B cell (primary cell): ENCODE measurements at regions not wholly inside any gene's neighbourhood (a gene's known extent, or its start where the extent isn't known, plus 50 kb on each side); places are given as distances from the start of the nearest gene placed in this dataset.

Source experiments
- ATAC-seq: fragments of 200-7000 bp; cut with Tn5 transposase; one replicate; pipeline ENCODE4 v1.10.0; 2021; ENCODE audit warnings: low read depth, mild to moderate bottlenecking, moderate number of reproducible peaks, moderate library complexity
- CTCF ChIA-PET: fragments of 350-600 bp; sonication (Branson Sonifier 250); formaldehyde crosslinking; loops from one replicate; lab custom pipeline; 2021; ENCODE audit warnings: antibody characterized with exemption, inconsistent platforms; lab: Charles Lee
- POLR2A ChIA-PET: fragments of 350-600 bp; sonication (Branson Sonifier 250); formaldehyde crosslinking; loops from one replicate; lab custom pipeline; 2021; ENCODE audit warnings: antibody characterized with exemption; lab: Charles Lee
- DNase-seq: peaks from one replicate; pipeline ENCODE4 v3.0.0; 2013
- H2AFZ ChIP-seq: 2 replicates; pipeline ENCODE4 v1.6.1; 2012; ENCODE audit warnings: mild to moderate bottlenecking, low read depth, low read length; ENCODE audit not compliant: insufficient read depth, poor library complexity, severe bottlenecking
- H3K27ac ChIP-seq, 2 donors: 1 replicate in 1 of 2; 2 replicates in 1 of 2; pipeline ENCODE4 v1.5.1; 2012 to 2013; ENCODE audit warnings: low read length in 2 of 2, mild to moderate bottlenecking in 2 of 2, moderate library complexity in 1 of 2
- H3K27me3 ChIP-seq, 4 experiments: fragments of 200-600 bp in 1 of 4; sonication (generic) in 1 of 4; replicated peaks in 1 of 4; 1 replicate in 2 of 4; 2 replicates in 2 of 4; pipeline versions ENCODE4 v1.6.1 to v1.7.0; 2013 to 2016; ENCODE audit warnings: low read length in 3 of 4, mild to moderate bottlenecking in 2 of 4, mixed read lengths in 1 of 4, moderate library complexity in 1 of 4; ENCODE audit not compliant: insufficient read depth in 4 of 4, control insufficient read depth in 3 of 4; ENCODE audit errors: control extremely low read depth in 1 of 4
- H3K36me3 ChIP-seq, 2 experiments: replicated peaks in 1 of 2; 1 replicate in 1 of 2; 2 replicates in 1 of 2; pipeline versions ENCODE4 v1.6.1 to v1.7.1; 2013; ENCODE audit warnings: low read length in 1 of 2; ENCODE audit not compliant: insufficient read depth in 2 of 2, control insufficient read depth in 1 of 2; ENCODE audit errors: control extremely low read depth in 1 of 2, extremely low read depth in 1 of 2
- H3K4me1 ChIP-seq, 2 donors: fragments of 200-600 bp in 1 of 2; sonication (generic) in 1 of 2; 1 replicate in 1 of 2; 2 replicates in 1 of 2; pipeline versions ENCODE4 v1.5.1 to v1.6.1; 2013 to 2017; ENCODE audit warnings: low read length in 2 of 2; ENCODE audit not compliant: control insufficient read depth in 2 of 2, insufficient read depth in 2 of 2
- H3K4me2 ChIP-seq: replicated peaks from 2 replicates; pipeline ENCODE3; 2012; ENCODE audit warnings: mild to moderate bottlenecking, low read depth, low read length; ENCODE audit not compliant: poor library complexity, severe bottlenecking
- H3K4me3 ChIP-seq, 5 experiments: fragments of 200-600 bp in 1 of 5; sonication (generic) in 1 of 5; 1 replicate in 3 of 5; 2 replicates in 2 of 5; pipeline versions ENCODE4 v1.5.1 to v1.7.0; 2011 to 2016; ENCODE audit warnings: low read length in 4 of 5, mild to moderate bottlenecking in 4 of 5, low read depth in 2 of 5, control low read depth in 1 of 5, moderate library complexity in 1 of 5; ENCODE audit not compliant: insufficient read depth in 1 of 5; ENCODE audit errors: control extremely low read depth in 1 of 5, extremely low read depth in 1 of 5
- H3K79me2 ChIP-seq: fragments of 200-600 bp; sonication (generic); one replicate; pipeline ENCODE4 v1.6.0; 2016; ENCODE audit warnings: low read length; ENCODE audit not compliant: control insufficient read depth, insufficient read depth
- H3K9ac ChIP-seq: fragments of 200-600 bp; sonication (generic); 2 replicates; pipeline ENCODE4 v1.6.1; 2017; ENCODE audit warnings: mild to moderate bottlenecking, low read length, moderate library complexity
- H3K9me3 ChIP-seq, 3 donors: one replicate each; pipeline versions ENCODE4 v1.6.1 to v1.7.1; 2013; ENCODE audit warnings: low read length in 2 of 3; ENCODE audit not compliant: control insufficient read depth in 2 of 3, insufficient read depth in 1 of 3; ENCODE audit errors: control extremely low read depth in 1 of 3
- H4K20me1 ChIP-seq: 2 replicates; pipeline ENCODE4 v1.6.0; 2012; ENCODE audit warnings: mild to moderate bottlenecking, low read length; ENCODE audit not compliant: insufficient read depth, control insufficient read depth, poor library complexity, severe bottlenecking
- H3K27ac Mint-ChIP-seq: one replicate; pipeline ENCODE4 v1.8.0; 2021; ENCODE audit warnings: mixed read lengths
- H3K27me3 Mint-ChIP-seq: one replicate; pipeline ENCODE4 v1.8.0; 2021; ENCODE audit warnings: mixed read lengths
- H3K4me1 Mint-ChIP-seq: one replicate; pipeline ENCODE4 v1.8.0; 2021; ENCODE audit warnings: mixed read lengths
- H3K4me3 Mint-ChIP-seq: one replicate; pipeline ENCODE4 v1.8.0; 2021; ENCODE audit warnings: mixed read lengths
- H3K9me3 Mint-ChIP-seq: one replicate; pipeline ENCODE4 v1.8.0; 2022; ENCODE audit warnings: mixed read lengths; ENCODE audit not compliant: insufficient read depth
- EZH2 ChIP-seq: IDR thresholded peaks from 2 replicates; pipeline ENCODE4 v1.6.1; 2012; ENCODE audit warnings: borderline replicate concordance, low read depth, mild to moderate bottlenecking, moderate library complexity, low read length; ENCODE audit not compliant: insufficient read depth, poor library complexity, severe bottlenecking
- WGBS: methylation state at CpG from one replicate; pipeline ENCODE4 v1.1.5; 2013; ENCODE audit warnings: missing lambda C conversion rate; ENCODE audit not compliant: insufficient coverage; 5-methylcytosine and 5-hydroxymethylcytosine counted together
- intact Hi-C: fragments of 100-400 bp; cut with micrococcal nuclease; formaldehyde crosslinking; loops from one replicate; pipeline ENCODE4 v1.10.0; 2022
- TF ChIP-seq, protein P1 (sequence below): fragments of 200-600 bp; IDR thresholded peaks from one replicate; pipeline ENCODE4 v1.8.0; 2022; ENCODE audit warnings: antibody characterized with exemption, mild to moderate bottlenecking

DNA sequence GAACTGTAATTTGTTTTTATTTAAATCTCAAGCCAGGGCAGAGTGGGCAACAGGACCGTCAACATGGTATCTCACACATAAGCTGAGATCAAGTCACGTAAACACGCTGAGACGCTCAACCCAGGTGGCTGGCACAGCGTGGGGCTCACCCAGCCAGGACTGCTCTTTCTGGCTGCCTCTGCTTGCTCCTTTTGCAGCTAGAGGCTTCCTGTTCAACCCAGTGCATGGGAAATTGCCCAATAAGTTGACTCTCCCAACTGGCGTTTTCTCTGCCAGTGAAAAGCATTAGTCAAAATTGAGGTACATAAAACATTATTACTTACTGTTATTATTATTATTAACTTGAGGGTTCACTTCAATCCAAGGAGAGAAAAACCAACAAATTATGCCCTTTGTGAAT is 398.1 kb downstream of the NR2F2 start:
- H2AFZ ChIP-seq: no peak overlapping the region
- POLR2A ChIA-PET: no interaction called here
- intact Hi-C loops: no loop called here

DNA sequence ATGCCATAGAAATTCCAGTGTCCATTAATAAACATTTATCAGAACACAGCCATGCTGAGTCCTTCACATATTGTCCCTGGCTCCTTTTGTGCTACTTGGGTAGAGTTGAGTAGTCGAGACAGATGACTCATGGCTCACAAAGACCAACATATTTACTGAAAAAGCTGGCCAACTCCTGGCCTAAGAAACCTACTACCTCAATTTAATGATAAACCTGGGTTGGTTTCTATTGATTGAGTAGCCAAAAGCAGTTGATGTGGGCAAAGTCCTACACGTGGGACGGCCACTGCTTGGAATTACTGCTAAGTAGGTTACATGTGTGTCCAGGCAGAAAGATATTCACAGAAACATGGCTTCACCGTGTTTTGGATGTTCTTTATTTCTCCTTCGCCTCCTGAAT is 402.2 kb downstream of the NR2F2 start:
- H3K9me3 ChIP-seq: no peaks in the 10 kb centered on the region
- Mint-ChIP-seq H3K9me3 (peaks cover 2% of the 10 kb centered on the region), H3K27ac (no peak overlapping the region), H3K4me1 (no peaks in the 10 kb centered on the region), H3K27me3 (no peaks in the 10 kb centered on the region), H3K4me3 (no peak overlapping the region)
- no peaks in the 10 kb centered on the region for H3K27me3 ChIP-seq
- DNase-seq (no peak), ATAC-seq (no peak)
- intact Hi-C loops: no loop called here
- no peak overlapping the region for H3K27ac ChIP-seq
- H3K4me3 ChIP-seq: no peak overlapping the region
- POLR2A ChIA-PET: no interaction called here
- H4K20me1 ChIP-seq: no peaks in the 10 kb centered on the region
- H2AFZ ChIP-seq: no peak overlapping the region
- no peak overlapping the region for H3K4me2 ChIP-seq
- H3K36me3 ChIP-seq: no peaks in the 10 kb centered on the region
- CTCF ChIA-PET: no interaction called here
- no peak for TF ChIP-seq EZH2
- TF ChIP-seq, protein P1, sequence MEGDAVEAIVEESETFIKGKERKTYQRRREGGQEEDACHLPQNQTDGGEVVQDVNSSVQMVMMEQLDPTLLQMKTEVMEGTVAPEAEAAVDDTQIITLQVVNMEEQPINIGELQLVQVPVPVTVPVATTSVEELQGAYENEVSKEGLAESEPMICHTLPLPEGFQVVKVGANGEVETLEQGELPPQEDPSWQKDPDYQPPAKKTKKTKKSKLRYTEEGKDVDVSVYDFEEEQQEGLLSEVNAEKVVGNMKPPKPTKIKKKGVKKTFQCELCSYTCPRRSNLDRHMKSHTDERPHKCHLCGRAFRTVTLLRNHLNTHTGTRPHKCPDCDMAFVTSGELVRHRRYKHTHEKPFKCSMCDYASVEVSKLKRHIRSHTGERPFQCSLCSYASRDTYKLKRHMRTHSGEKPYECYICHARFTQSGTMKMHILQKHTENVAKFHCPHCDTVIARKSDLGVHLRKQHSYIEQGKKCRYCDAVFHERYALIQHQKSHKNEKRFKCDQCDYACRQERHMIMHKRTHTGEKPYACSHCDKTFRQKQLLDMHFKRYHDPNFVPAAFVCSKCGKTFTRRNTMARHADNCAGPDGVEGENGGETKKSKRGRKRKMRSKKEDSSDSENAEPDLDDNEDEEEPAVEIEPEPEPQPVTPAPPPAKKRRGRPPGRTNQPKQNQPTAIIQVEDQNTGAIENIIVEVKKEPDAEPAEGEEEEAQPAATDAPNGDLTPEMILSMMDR: no peak
- 83% methylated on average over 2 of the region's 5 CpGs for WGBS
- H3K4me1 ChIP-seq: no peaks in the 10 kb centered on the region
- no peaks in the 10 kb centered on the region for H3K79me2 ChIP-seq
- no peak overlapping the region for H3K9ac ChIP-seq

More for the DNA sequence above, 398.1 kb downstream of the NR2F2 start:
- no peaks in the 10 kb centered on the region for H3K4me1 Mint-ChIP-seq
- no peak overlapping the region for H3K4me2 ChIP-seq
- no peak for TF ChIP-seq EZH2
- TF ChIP-seq, protein P1: no peak
- no peak overlapping the region for H3K4me3 ChIP-seq
- ATAC-seq (no peak), DNase-seq (no peak)
- CTCF ChIA-PET: no interaction called here
- no peak overlapping the region for H3K27ac Mint-ChIP-seq
- H3K9me3 ChIP-seq: no peaks in the 10 kb centered on the region
- no peaks in the 10 kb centered on the region for H3K79me2 ChIP-seq
- no peaks in the 10 kb centered on the region for H3K27me3 Mint-ChIP-seq
- no peaks in the 10 kb centered on the region for H4K20me1 ChIP-seq
- no peak overlapping the region for H3K27ac ChIP-seq
- no peaks in the 10 kb centered on the region for H3K9me3 Mint-ChIP-seq
- H3K4me3 Mint-ChIP-seq: no peak overlapping the region
- H3K4me1 ChIP-seq: no peaks in the 10 kb centered on the region
- no peak overlapping the region for H3K9ac ChIP-seq
- no peaks in the 10 kb centered on the region for H3K36me3 ChIP-seq
- 83% methylated on average over 5 of the region's 6 CpGs for WGBS
- H3K27me3 ChIP-seq: no peaks in the 10 kb centered on the region
